ENCODE measurements at regions not wholly inside any gene's neighbourhood (a gene's known extent, or its start where the extent isn't known, plus 50 kb on each side); places are given as distances from the start of the nearest gene placed in this dataset.

DNA sequence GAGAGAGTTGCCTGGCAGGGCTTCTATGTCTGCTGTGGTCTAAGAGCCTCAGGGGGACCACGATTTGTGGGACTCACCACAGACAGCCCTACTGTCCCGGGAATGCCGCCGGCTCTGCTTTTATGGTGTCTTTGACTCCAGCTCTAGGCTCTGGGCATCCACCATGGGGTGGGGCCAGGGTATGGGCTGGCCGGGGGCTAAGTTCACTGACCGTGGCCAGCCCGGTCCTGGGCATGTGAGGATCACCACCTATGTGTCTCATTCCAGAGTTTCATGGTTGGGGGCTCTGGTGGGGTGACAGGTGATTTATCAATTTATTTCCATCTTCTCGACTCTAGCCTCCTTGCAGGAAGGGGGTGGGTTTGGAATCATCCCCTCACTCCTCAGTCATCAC lies 139.4 kb downstream of the GADD45G start:
- TF ChIP-seq, protein P1, sequence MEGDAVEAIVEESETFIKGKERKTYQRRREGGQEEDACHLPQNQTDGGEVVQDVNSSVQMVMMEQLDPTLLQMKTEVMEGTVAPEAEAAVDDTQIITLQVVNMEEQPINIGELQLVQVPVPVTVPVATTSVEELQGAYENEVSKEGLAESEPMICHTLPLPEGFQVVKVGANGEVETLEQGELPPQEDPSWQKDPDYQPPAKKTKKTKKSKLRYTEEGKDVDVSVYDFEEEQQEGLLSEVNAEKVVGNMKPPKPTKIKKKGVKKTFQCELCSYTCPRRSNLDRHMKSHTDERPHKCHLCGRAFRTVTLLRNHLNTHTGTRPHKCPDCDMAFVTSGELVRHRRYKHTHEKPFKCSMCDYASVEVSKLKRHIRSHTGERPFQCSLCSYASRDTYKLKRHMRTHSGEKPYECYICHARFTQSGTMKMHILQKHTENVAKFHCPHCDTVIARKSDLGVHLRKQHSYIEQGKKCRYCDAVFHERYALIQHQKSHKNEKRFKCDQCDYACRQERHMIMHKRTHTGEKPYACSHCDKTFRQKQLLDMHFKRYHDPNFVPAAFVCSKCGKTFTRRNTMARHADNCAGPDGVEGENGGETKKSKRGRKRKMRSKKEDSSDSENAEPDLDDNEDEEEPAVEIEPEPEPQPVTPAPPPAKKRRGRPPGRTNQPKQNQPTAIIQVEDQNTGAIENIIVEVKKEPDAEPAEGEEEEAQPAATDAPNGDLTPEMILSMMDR (IDR thresholded peaks at IDR 0.05) = no peak
- TF ChIP-seq POLR2A (IDR thresholded peaks at IDR 0.05) = no peak

All from breast epithelium (tissue), 3 donors.